ENCODE measurements at regions not wholly inside any gene's neighbourhood (a gene's known extent, or its start where the extent isn't known, plus 50 kb on each side); places are given as distances from the start of the nearest gene placed in this dataset.

DNA sequence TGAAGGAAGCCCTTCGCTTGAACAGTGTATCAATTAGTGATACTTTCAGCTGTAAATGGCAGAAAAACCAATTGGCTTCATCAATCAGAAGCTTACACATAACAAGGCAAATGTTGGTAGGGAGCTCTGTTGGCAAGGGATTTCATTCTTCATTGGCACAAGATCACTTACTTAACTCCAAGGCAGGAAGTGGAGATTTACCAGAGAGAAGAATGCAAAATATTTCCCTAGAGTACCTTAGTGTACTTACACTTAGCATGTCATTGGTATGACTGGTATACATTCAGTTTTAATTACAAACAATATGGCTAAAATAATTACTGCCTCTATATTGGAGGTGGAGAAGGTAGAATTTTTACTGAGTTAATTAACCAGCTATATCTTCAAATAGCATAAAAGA lies 545.0 kb downstream of the GABRG1 start:
- 100% methylated on average over 1 of the region's 1 CpG for WGBS, 2 experiments (ENCODE audit: insufficient coverage in 2 of 2)
- no peaks in the 10 kb centered on the region for H3K9me3 ChIP-seq (ENCODE audit: control insufficient read depth, low read length)
- no peaks in the 10 kb centered on the region for H3K4me1 ChIP-seq (ENCODE audit: control insufficient read depth, insufficient read depth, low read length, poor library complexity, severe bottlenecking)
- H3K4me3 ChIP-seq (ENCODE audit: extremely low read depth, insufficient read depth, low read length, poor library complexity, severe bottlenecking), result no peak overlapping the region
- no peak overlapping the region for H3K27ac ChIP-seq (ENCODE audit: low read depth, low read length, severe bottlenecking)
- H3K36me3 ChIP-seq (ENCODE audit: control insufficient read depth, insufficient read depth, low read length), result no peaks in the 10 kb centered on the region

DNA sequence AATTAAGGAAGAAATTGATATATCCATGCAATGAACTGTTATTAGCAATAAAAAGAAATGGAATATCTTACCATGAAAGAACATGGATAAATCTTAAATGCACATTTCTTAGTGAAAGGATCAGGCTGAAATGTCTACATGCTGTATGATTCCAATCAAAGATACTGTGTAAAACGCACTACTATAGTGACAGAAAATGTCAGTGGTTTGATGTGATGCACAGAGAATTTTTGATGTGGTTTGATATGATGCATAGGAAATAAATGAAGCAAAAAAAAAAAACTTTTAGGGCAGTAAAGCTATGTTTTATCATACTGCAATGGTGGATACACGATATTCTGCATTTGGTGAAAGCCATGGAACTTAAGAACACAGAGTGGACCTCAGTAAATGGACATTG lies 547.6 kb downstream of the GABRG1 start:
- 85 to 92% methylated on average over 1 to 2 of the region's 2 CpGs for WGBS, 2 experiments (ENCODE audit: insufficient coverage in 2 of 2)
- no peaks in the 10 kb centered on the region for H3K9me3 ChIP-seq (ENCODE audit: control insufficient read depth, low read length)
- no peak overlapping the region for H3K4me3 ChIP-seq (ENCODE audit: extremely low read depth, insufficient read depth, low read length, poor library complexity, severe bottlenecking)
- H3K27ac ChIP-seq (ENCODE audit: low read depth, low read length, severe bottlenecking), result no peak overlapping the region
- no peaks in the 10 kb centered on the region for H3K4me1 ChIP-seq (ENCODE audit: control insufficient read depth, insufficient read depth, low read length, poor library complexity, severe bottlenecking)
- H3K36me3 ChIP-seq (ENCODE audit: control insufficient read depth, insufficient read depth, low read length), result no peaks in the 10 kb centered on the region

DNA sequence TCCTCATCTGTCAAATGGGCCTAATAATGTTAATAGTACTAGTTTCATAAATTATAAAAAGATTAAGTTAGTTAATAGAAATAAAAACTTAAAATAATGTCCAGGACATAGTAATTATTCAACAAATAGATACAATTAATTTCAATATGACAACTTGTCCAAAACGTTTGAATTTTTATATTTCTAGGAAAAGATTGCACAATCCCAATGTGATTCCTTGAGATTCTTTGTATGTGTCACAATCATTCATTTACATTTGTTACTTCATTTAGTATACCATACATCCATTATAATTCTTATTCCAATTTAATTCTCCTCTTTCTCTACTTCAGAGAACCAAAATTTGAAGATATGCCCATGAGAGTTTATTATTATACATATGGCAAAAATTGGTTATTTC lies 554.2 kb downstream of the GABRG1 start:
- no peak overlapping the region for H3K27ac ChIP-seq (ENCODE audit: low read depth, low read length, severe bottlenecking)
- H3K9me3 ChIP-seq (ENCODE audit: control insufficient read depth, low read length), result no peaks in the 10 kb centered on the region
- H3K4me3 ChIP-seq (ENCODE audit: extremely low read depth, insufficient read depth, low read length, poor library complexity, severe bottlenecking), result no peak overlapping the region
- no CpG with 5 or more reads among the region's 1 CpG for whole genome bisulfite sequencing, 2 experiments (ENCODE audit: insufficient coverage in 2 of 2)
- H3K36me3 ChIP-seq (ENCODE audit: control insufficient read depth, insufficient read depth, low read length), result no peaks in the 10 kb centered on the region
- H3K4me1 ChIP-seq (ENCODE audit: control insufficient read depth, insufficient read depth, low read length, poor library complexity, severe bottlenecking), result no peaks in the 10 kb centered on the region

DNA sequence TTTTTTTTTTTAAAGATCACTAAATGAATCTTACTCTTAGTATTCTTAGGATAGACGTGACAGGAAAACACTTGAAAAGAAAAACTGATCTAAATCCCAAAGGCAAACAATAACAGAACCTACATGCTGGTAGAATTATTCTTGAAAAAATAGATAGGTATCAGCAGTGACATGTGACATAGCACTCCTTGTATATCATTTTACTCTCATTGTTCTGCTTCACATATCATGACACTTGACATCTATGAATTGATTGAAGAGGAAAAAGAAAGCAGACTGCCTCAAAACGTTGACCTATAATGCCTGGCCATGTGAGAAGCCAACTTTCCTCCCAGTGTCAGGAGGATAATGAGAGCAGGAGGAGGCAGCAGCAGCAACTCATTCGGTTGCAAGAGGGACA lies 555.2 kb downstream of the GABRG1 start:
- no peaks in the 10 kb centered on the region for H3K4me1 ChIP-seq (ENCODE audit: control insufficient read depth, insufficient read depth, low read length, poor library complexity, severe bottlenecking)
- H3K36me3 ChIP-seq (ENCODE audit: control insufficient read depth, insufficient read depth, low read length), result no peaks in the 10 kb centered on the region
- H3K4me3 ChIP-seq (ENCODE audit: extremely low read depth, insufficient read depth, low read length, poor library complexity, severe bottlenecking), result no peak overlapping the region
- 33% methylated on average over 1 of the region's 3 CpGs; no CpG with 5 or more reads in 1 of the 2 experiments for WGBS, 2 experiments (ENCODE audit: insufficient coverage in 2 of 2)
- no peak overlapping the region for H3K27ac ChIP-seq (ENCODE audit: low read depth, low read length, severe bottlenecking)
- no peaks in the 10 kb centered on the region for H3K9me3 ChIP-seq (ENCODE audit: control insufficient read depth, low read length)

DNA sequence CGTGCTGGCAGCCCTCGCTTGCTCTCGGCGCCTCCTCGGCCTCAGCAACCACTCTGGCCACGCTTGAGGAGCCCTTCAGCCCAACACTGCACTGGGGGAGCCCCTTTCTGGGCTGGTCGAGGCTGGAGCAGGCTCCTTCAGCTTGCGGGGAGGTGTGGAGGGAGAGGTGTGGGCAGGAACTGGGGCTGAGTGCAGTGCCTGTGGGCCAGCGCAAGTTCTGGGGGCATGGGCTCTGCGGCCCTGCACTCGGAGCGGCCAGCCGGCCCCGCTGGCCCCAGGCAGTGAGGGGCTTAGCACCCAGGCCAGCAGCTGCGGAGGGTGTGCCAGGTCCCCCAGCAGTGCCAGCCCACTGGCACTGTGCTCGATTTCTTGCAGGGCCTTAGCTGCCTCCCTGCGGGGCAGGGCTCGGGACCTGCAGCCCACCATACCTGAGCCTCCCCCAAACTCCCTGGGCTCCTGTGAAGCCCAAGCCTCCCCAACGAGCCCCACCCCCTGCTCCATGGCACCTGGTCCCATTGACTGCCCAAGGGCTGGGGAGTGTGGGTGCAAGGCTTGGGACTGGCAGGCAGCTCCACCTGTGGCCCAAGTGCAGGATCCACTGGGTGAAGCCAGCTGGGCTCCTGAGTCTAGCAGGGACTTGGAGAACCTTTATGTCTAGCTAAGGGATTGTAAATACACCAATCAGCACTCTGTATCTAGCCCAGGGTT lies 556.8 kb downstream of the GABRG1 start:
- H3K27ac ChIP-seq (ENCODE audit: low read depth, low read length, severe bottlenecking), result no peak overlapping the region
- H3K4me1 ChIP-seq (ENCODE audit: control insufficient read depth, insufficient read depth, low read length, poor library complexity, severe bottlenecking), result no peaks in the 10 kb centered on the region
- no peak overlapping the region for H3K4me3 ChIP-seq (ENCODE audit: extremely low read depth, insufficient read depth, low read length, poor library complexity, severe bottlenecking)
- WGBS, 2 experiments (ENCODE audit: insufficient coverage in 2 of 2), result 80 to 99% methylated on average over 9 to 10 of the region's 19 CpGs
- no peaks in the 10 kb centered on the region for H3K36me3 ChIP-seq (ENCODE audit: control insufficient read depth, insufficient read depth, low read length)
- H3K9me3 ChIP-seq (ENCODE audit: control insufficient read depth, low read length), result no peaks in the 10 kb centered on the region

DNA sequence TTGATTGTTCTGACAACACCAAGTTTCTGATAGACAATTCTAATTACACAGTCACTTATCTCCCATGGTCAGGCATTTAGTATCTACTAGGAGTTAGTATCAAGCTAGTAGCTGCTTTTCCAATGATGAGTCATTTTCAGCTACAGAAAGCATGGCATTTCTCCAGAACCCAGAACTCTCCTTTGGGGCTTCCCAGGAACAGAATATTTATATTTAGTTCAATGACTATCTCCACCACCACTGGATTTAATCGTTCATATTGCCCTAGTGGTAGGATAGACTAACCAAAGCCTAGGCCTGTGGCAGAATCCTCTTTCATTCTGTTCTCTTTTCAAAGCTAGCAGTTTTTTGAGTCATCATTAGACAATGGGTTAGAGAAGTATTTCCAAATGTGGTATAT lies 569.4 kb downstream of the GABRG1 start:
- WGBS, 2 experiments (ENCODE audit: insufficient coverage in 2 of 2), result 80% methylated on average over 1 of the region's 1 CpG; no CpG with 5 or more reads in 1 of the 2 experiments

DNA sequence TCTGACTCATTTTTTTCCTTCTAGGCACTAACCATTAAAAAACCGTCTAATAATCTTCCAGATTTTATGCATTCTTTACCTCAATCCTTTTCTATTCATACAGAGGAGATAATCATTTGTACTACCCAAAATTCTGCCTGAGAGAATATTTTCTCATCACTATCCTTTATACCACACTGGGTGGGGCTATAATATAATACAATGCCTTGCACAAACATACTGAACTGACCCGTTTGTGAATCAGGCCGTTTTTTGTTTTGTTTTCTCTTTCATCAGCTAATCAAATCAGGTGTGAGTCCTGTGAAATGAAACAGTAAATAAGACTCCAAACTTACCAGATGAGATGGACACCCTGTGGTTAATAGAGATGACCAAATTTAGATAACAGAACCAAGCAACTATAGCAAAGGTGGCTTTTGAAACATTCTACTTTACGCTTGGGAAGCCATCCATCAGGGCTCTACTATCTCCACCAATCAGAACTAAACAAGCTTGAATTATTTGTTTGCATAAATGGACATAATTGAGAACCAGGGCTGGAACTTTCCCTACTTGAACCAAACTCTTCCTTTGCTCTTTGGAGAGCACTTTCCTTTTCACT lies 573.0 kb downstream of the GABRG1 start:
- H3K4me3 ChIP-seq (ENCODE audit: extremely low read depth, insufficient read depth, low read length, poor library complexity, severe bottlenecking), result no peak overlapping the region
- no peaks in the 10 kb centered on the region for H3K4me1 ChIP-seq (ENCODE audit: control insufficient read depth, insufficient read depth, low read length, poor library complexity, severe bottlenecking)
- whole genome bisulfite sequencing, 2 experiments (ENCODE audit: insufficient coverage in 2 of 2), result 71% methylated on average over 1 of the region's 4 CpGs; no CpG with 5 or more reads in 1 of the 2 experiments
- no peaks in the 10 kb centered on the region for H3K9me3 ChIP-seq (ENCODE audit: control insufficient read depth, low read length)
- no peak overlapping the region for H3K27ac ChIP-seq (ENCODE audit: low read depth, low read length, severe bottlenecking)
- no peaks in the 10 kb centered on the region for H3K36me3 ChIP-seq (ENCODE audit: control insufficient read depth, insufficient read depth, low read length)

More for the DNA sequence above, 569.4 kb downstream of the GABRG1 start:
- H3K4me3 ChIP-seq (ENCODE audit: extremely low read depth, insufficient read depth, low read length, poor library complexity, severe bottlenecking), result no peak overlapping the region
- no peak overlapping the region for H3K27ac ChIP-seq (ENCODE audit: low read depth, low read length, severe bottlenecking)
- H3K9me3 ChIP-seq (ENCODE audit: control insufficient read depth, low read length), result no peaks in the 10 kb centered on the region
- H3K4me1 ChIP-seq (ENCODE audit: control insufficient read depth, insufficient read depth, low read length, poor library complexity, severe bottlenecking), result no peaks in the 10 kb centered on the region
- no peaks in the 10 kb centered on the region for H3K36me3 ChIP-seq (ENCODE audit: control insufficient read depth, insufficient read depth, low read length)

DNA sequence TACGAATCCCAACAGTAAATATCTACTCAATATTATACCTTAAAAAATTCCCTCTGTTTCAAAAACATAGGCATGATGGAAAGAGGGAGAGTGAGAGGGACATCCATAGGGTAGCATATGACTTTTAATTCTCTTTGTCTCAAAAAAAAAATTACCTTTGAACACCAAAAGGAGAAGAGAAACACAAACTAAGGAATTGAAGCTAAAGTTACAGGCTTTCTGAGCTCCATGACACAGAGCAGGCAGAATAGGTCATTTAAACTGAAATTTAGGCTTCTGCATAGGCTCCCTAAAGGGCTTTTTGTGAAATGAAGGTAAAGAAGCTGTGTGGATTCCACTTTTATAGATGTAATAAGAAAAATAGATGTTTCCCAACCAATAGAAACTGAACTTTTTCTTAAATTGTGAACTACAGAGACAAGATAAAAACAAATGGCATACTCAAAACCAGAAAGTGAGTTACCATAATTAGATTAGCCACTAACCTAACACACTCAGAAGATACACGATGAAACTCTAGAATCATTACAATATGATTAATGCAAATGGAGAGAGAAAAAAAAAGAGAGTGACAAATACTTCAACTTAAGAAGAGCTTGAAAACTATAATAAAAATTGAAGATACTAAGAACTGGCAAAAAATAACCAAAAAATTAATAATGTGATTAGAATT lies 584.6 kb downstream of the GABRG1 start:
- no peaks in the 10 kb centered on the region for H3K9me3 ChIP-seq (ENCODE audit: control insufficient read depth, low read length)
- WGBS, 2 experiments (ENCODE audit: insufficient coverage in 2 of 2), result no CpG with 5 or more reads among the region's 2 CpGs
- no peaks in the 10 kb centered on the region for H3K4me1 ChIP-seq (ENCODE audit: control insufficient read depth, insufficient read depth, low read length, poor library complexity, severe bottlenecking)
- no peak overlapping the region for H3K27ac ChIP-seq (ENCODE audit: low read depth, low read length, severe bottlenecking)
- H3K4me3 ChIP-seq (ENCODE audit: extremely low read depth, insufficient read depth, low read length, poor library complexity, severe bottlenecking), result no peak overlapping the region
- no peaks in the 10 kb centered on the region for H3K36me3 ChIP-seq (ENCODE audit: control insufficient read depth, insufficient read depth, low read length)

DNA sequence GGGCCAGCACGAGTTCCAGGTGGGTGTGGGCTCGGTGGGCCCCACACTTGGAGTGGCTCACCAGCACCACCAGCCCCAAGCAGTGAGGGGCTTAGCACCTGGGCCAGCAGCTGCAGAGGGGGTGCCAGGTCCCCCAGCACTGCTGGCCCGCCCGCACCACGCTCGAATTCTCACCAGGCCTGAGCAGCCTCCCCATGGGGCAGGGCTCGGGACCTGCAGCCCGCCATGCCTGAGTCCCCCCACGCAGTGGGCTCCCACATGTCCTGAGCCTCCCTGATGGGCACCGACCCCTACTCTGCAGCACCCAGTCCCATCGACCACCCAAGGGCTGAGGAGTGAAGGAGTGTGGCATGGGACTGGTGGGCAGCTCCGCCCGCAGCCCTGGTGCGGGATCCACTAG lies 593.4 kb downstream of the GABRG1 start:
- Histone ChIP-seq H3K36me3 (ENCODE audit: control insufficient read depth, insufficient read depth, low read length) (no peaks in the 10 kb centered on the region), H3K4me3 (ENCODE audit: extremely low read depth, insufficient read depth, low read length, poor library complexity, severe bottlenecking) (no peak overlapping the region), H3K9me3 (ENCODE audit: control insufficient read depth, low read length) (peaks cover 8% of the 10 kb centered on the region), H3K27ac (ENCODE audit: low read depth, low read length, severe bottlenecking) (no peak overlapping the region), H3K4me1 (ENCODE audit: control insufficient read depth, insufficient read depth, low read length, poor library complexity, severe bottlenecking) (no peaks in the 10 kb centered on the region)
- 95 to 98% methylated on average over 7 to 8 of the region's 14 CpGs for WGBS, 2 experiments (ENCODE audit: insufficient coverage in 2 of 2)

DNA sequence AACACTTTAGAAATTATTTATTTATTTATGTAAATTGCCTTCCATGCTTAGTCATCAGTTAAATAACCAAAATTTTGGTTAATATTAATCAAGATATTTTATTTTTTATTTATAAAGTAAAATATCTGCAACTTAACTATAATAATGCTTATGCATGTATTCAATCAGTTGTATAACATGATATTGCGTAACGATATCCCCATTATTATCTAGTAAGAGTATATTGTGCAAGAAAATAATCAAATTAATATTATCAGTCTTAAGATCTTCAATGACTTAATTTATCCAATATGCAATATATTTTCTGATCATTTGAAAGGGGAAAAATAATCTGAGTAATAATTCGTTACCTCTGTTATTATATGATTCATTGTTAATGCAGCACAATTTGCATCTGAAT lies 596.7 kb downstream of the GABRG1 start:
- Histone ChIP-seq H3K9me3 (ENCODE audit: control insufficient read depth, low read length) (peaks cover 8% of the 10 kb centered on the region), H3K4me3 (ENCODE audit: extremely low read depth, insufficient read depth, low read length, poor library complexity, severe bottlenecking) (no peak overlapping the region), H3K36me3 (ENCODE audit: control insufficient read depth, insufficient read depth, low read length) (no peaks in the 10 kb centered on the region), H3K27ac (ENCODE audit: low read depth, low read length, severe bottlenecking) (no peak overlapping the region), H3K4me1 (ENCODE audit: control insufficient read depth, insufficient read depth, low read length, poor library complexity, severe bottlenecking) (no peaks in the 10 kb centered on the region)
- WGBS, 2 experiments (ENCODE audit: insufficient coverage in 2 of 2), result no CpG with 5 or more reads among the region's 3 CpGs

DNA sequence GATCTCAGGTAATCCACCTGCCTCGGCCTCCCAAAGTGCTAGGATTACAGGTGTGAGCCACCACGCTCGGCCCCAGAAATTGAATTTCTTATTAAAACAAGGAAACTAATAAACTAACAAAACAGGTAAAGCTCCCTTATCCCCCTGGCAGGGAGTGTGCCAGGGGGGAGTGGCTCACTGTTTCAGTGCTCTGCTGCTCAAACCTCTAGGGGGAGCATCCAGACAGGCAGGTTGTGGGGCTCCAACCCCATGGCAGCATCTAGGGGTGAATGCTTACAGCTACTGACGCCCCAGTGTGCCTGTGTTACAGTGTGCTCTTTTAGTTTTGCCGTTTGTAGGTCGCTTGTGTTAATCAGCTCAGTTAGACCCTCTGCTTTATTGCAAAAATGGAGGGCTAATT lies 605.0 kb downstream of the GABRG1 start:
- H3K4me3 ChIP-seq (ENCODE audit: extremely low read depth, insufficient read depth, low read length, poor library complexity, severe bottlenecking), result no peak overlapping the region
- WGBS, 2 experiments (ENCODE audit: insufficient coverage in 2 of 2), result 89 to 96% methylated on average over 4 of the region's 6 CpGs

More for the DNA sequence above, 605.0 kb downstream of the GABRG1 start:
- H3K4me1 ChIP-seq (ENCODE audit: control insufficient read depth, insufficient read depth, low read length, poor library complexity, severe bottlenecking), result no peaks in the 10 kb centered on the region
- no peaks in the 10 kb centered on the region for H3K36me3 ChIP-seq (ENCODE audit: control insufficient read depth, insufficient read depth, low read length)
- no peaks in the 10 kb centered on the region for H3K9me3 ChIP-seq (ENCODE audit: control insufficient read depth, low read length)
- no peak overlapping the region for H3K27ac ChIP-seq (ENCODE audit: low read depth, low read length, severe bottlenecking)

All from mesodermal cell (in vitro differentiated cells).